Natural killer cell treated with Interleukin-12 subunit alpha and Interleukin-12 subunit beta and Interleukin-15 and Interleukin-18, amount 100 ng/mL, for 72 hours (primary cell): ENCODE measurements at regions not wholly inside any gene's neighbourhood (a gene's known extent, or its start where the extent isn't known, plus 50 kb on each side); places are given as distances from the start of the nearest gene placed in this dataset.
A peak's percentile ranks its signal among the peaks of the same experiment; 100 is the strongest.
"Not testable (repeated sequence)": the region's sequence is repeated elsewhere in the genome, so short reads cannot be mapped to it uniquely, and the experiment has no call there.

ENCODE experiments used
- ATAC-seq, 2 donors: fragments of 150-1000 bp; cut with Tn5 transposase in 1 of 2; sonication (Bioruptor Pico), chemical (Tn5 transposase) in 1 of 2; 2 replicates each; pipeline ENCODE4 v1.10.0; 2021
- DNase-seq: peaks from one replicate; pipeline ENCODE4 v3.0.0; 2022; ENCODE audit warnings: low spot score
- H3K27ac Mint-ChIP-seq, 2 donors: 1 replicate in 1 of 2; 2 replicates in 1 of 2; pipeline ENCODE4 v1.8.0; 2022; ENCODE audit warnings: mixed read lengths in 2 of 2, mild to moderate bottlenecking in 1 of 2, moderate library complexity in 1 of 2
- H3K27me3 Mint-ChIP-seq, 2 donors: 1 replicate in 1 of 2; 2 replicates in 1 of 2; pipeline ENCODE4 v1.8.0; 2022; ENCODE audit warnings: mixed read lengths in 2 of 2
- H3K36me3 Mint-ChIP-seq: one replicate; pipeline ENCODE4 v1.8.0; 2022; ENCODE audit warnings: mixed read lengths
- H3K4me1 Mint-ChIP-seq, 2 donors: 1 replicate in 1 of 2; 2 replicates in 1 of 2; pipeline ENCODE4 v1.8.0; 2022; ENCODE audit warnings: low read depth in 2 of 2, mixed read lengths in 2 of 2, mild to moderate bottlenecking in 1 of 2
- H3K4me3 Mint-ChIP-seq: one replicate; pipeline ENCODE4 v1.8.0; 2022; ENCODE audit warnings: mixed read lengths
- H3K9me3 Mint-ChIP-seq: 2 replicates; pipeline ENCODE4 v1.8.0; 2022; ENCODE audit warnings: mixed read lengths

DNA sequence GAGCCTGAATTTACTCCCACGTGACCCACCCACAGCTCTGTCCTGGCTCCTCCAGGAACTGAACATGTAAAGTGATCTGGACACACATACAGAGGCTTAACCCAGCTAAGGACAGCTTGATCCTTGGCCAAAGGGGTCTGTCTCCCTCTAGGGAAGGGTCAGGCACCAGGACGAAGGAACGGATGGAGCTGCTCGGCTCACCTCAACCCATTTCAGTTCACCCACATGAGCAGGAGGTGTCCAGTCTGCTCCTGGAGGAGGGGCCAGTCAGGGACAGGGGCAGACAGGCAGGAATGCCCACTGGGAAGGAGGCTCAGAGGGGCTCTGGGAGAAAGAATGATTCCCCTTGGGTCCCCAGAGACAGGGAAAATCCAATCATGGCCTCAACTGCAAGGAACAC lies 567.2 kb downstream of the PTPRU start:
- peak; percentile 25 for DNase-seq
- Mint-ChIP-seq H3K27me3 (peaks cover 12% of the 10 kb centered on the region in 2 donors), H3K27ac (no peak overlapping the region), H3K9me3 (no peaks in the 10 kb centered on the region), H3K4me1 (no peaks in the 10 kb centered on the region), H3K36me3 (no peaks in the 10 kb centered on the region), H3K4me3 (no peak overlapping the region)
- ATAC-seq, result no peak

DNA sequence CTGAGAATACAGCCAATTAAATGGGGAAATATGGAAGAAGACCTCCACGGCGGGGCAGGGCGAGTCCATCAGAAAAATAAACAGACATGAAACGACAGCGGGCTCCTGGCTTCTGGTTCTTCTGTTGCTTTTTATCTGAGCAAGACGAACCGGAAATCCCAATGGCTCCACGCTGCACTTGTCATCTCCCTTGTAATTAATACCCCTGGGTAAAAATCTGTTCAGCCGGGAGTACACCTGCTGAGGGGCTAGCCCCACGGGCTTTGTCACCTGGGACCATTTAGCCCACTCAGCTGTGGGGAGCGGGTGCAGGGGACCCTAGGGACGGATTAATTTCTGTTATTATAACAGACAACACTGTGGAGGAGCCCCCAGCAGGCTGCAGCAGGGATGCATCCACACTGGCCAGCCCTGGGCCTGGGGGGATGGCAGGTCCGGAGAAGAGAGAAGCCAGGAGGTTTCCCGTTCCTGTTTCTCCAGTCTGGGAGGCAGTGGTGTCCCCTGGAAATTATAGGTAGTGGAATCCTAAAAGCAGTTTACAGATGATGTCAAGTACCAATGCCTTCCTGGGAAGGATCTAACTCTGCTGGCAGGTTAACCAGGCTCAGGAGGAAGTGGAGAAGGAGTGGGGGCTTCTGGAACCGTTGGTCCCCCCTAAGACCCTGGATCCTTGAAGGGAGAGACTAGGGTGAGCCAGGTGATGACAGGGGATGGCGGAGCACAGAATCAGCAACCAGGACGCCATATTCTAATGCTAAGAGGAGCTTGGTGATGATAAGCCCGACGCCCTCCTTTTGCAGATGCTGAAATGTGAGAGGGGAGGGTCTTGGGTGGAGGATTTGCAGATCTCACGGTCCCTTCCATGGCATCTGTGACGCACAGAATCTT lies 566.1 kb downstream of the PTPRU start:
- no peaks in the 10 kb centered on the region for H3K9me3 Mint-ChIP-seq
- H3K27ac Mint-ChIP-seq, result peak overlapping the region in 1 of 2 donors; percentile 33
- H3K36me3 Mint-ChIP-seq, result no peaks in the 10 kb centered on the region
- H3K4me3 Mint-ChIP-seq, result no peak overlapping the region
- peak; percentile 44 for DNase-seq
- peaks cover 12% of the 10 kb centered on the region in 2 donors for H3K27me3 Mint-ChIP-seq
- ATAC-seq, result no peak
- H3K4me1 Mint-ChIP-seq, result no peaks in the 10 kb centered on the region

DNA sequence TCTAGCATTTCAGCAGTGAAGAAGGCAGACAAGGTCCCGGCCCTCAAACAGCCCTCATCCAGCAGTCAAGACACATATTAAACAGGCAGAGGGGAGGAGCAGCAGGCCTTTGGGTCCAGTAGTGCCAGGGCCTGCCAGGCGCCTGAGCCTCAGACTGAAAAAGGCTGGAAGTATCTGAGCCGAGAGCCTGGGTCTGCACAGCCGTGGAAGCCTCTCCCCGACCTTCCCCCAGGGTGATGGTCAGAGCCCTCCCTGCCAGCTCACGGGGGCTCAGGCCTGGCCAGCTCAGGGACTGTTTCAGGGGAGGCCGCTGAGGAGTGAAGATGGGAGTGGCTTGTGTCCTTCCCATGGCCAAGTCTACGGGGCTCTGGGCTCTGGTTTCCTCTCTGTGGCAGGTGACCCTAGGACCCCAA lies 565.2 kb downstream of the PTPRU start:
- H3K27ac Mint-ChIP-seq, result peak overlapping the region in 1 of 2 donors; percentile 33
- no peaks in the 10 kb centered on the region for H3K4me1 Mint-ChIP-seq
- peaks cover 12% of the 10 kb centered on the region in 2 donors for H3K27me3 Mint-ChIP-seq
- peak; percentile 16 for DNase-seq
- ATAC-seq, result no peak
- no peaks in the 10 kb centered on the region for H3K36me3 Mint-ChIP-seq
- no peaks in the 10 kb centered on the region for H3K9me3 Mint-ChIP-seq
- H3K4me3 Mint-ChIP-seq, result no peak overlapping the region

DNA sequence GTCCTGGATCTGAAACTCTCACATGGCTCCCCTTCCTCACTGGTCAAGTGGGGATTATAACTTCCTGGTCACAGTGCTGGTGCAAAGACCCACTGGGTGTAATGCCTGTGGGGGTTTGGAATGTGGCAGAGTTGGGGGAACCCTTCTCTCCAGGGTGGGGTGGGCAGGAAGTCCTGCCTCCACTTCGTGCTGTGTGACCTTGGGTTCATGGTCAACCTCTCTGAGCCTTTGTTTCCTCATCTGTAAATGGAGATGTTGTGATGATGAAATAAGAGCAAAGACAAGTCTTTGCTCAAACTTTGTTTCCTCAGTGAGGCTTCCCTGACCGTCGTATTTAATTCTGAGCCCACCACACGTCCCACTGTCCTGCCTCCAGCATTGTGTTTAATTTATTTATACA lies 564.7 kb downstream of the PTPRU start:
- Mint-ChIP-seq H3K27me3 (peaks cover 12% of the 10 kb centered on the region in 2 donors), H3K36me3 (no peaks in the 10 kb centered on the region), H3K27ac (peak overlapping the region in 1 of 2 donors; percentile 33), H3K4me3 (no peak overlapping the region), H3K9me3 (no peaks in the 10 kb centered on the region), H3K4me1 (no peaks in the 10 kb centered on the region)
- DNase-seq, result no peak
- ATAC-seq, result no peak

DNA sequence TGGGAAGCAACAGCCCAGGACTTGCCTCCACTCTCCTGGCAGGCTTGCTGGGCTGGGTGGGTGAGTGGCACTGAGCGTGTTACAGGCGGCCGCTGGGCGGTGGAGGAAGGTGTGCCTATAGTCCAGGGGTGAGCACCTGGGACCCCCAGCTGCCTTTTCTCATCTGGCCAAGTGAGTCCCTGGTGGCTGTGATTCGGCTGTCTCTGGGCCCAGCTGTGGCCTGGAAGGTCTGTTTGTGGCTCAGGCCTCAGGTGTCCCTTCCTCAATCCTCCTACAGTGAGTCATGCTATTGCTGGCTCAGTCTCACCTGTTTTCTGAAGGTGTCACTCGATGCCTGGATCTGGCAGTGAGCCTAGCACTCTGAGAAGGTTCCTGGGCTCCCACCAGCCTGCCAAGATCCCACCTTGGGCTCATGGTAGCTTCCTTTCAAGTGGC lies 564.2 kb downstream of the PTPRU start:
- Mint-ChIP-seq H3K27ac (no peak overlapping the region), H3K36me3 (no peaks in the 10 kb centered on the region), H3K4me3 (no peak overlapping the region), H3K27me3 (peaks cover 12% of the 10 kb centered on the region in 2 donors), H3K9me3 (no peaks in the 10 kb centered on the region), H3K4me1 (no peaks in the 10 kb centered on the region)
- ATAC-seq (peak; percentile 15 to 55), DNase-seq (no peak)

DNA sequence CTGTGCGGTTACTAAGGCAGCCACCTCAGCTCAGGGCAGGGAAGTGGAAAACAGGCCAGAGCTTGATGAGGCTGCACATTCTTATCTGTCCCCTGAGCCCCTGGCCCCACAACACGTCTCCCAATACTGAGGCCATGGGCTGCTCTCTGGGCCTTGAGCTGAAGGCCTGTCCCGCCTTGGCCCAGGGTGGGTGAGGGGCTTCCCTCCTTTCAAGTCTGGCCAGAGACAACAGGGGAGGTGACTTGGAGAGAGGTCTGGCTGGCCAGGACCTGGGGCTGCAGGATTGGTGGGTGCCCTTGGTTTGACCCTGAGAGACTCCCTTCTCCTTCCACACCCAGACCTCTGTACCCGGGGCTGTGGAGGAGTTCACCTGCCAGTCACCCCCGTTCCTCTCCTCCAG lies 563.8 kb downstream of the PTPRU start:
- Mint-ChIP-seq H3K4me3 (no peak overlapping the region), H3K27ac (no peak overlapping the region), H3K4me1 (no peaks in the 10 kb centered on the region), H3K9me3 (no peaks in the 10 kb centered on the region), H3K27me3 (peaks cover 12% of the 10 kb centered on the region in 2 donors), H3K36me3 (no peaks in the 10 kb centered on the region)
- ATAC-seq (peak; percentile 9 to 43), DNase-seq (no peak)

DNA sequence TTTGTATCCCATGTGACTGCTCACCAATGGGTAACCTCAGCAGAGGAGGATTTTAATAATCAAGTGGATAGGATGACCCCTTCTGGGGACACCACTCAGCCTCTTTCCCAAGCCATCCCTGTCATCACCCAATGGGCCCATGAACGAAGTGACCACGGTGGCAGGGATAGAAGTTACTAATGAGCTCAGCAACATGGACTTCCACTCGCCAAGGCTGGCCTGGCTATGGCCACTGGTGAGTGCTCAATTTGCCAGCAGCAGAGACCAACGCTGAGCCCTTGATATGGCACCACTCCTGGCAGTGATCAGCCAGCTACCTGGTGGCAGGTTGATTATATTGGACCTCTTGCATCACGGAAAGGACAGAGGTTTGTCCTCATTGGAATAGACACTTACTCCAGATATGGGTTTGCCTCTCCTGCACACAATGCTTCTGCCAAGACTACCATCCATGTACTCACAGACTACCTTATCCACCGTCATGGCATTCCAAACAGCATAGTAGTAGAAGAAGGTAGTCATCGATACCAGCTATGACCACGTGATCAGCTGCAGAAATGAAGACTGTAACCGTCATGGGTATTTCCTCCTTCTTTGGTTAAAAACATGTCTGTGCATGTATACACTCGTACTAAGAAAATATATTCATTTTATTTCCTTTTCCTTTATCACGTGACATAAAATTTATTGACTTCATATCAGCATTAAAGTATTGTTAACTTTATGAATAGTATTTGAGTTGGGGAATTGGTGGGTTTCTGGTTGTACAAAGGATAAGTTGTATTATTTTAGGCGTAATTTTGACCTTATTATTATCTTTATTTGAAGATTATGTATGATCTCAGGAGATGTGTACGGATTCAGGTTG lies 562.6 kb downstream of the PTPRU start:
- no peaks in the 10 kb centered on the region for H3K9me3 Mint-ChIP-seq
- ATAC-seq, result no peak
- no peaks in the 10 kb centered on the region for H3K36me3 Mint-ChIP-seq
- no peak overlapping the region for H3K27ac Mint-ChIP-seq
- no peaks in the 10 kb centered on the region for H3K4me1 Mint-ChIP-seq
- peaks cover 6 to 8% of the 10 kb centered on the region in 2 donors for H3K27me3 Mint-ChIP-seq
- DNase-seq, result peak; percentile 37
- no peak overlapping the region for H3K4me3 Mint-ChIP-seq

DNA sequence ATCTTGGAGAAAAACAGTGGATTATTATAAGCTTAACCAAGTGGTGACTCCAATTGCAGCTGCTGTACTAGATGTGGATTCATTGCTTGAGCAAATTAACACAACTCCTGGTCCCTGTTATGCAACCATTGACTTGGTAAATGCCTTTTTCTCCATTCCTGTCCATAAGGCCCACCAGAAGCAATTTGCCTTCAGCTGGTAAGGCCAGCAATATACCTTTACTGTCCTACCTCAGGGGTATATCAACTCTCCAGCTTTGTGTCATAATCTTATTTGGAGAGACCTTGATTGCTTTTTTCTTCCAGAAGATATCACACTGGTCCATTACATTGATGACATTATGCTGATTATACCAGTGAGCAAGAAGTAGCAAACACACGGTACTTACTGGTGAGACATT lies 560.8 kb downstream of the PTPRU start:
- H3K36me3 Mint-ChIP-seq, H3K4me1 Mint-ChIP-seq, ATAC-seq, H3K27ac Mint-ChIP-seq, H3K27me3 Mint-ChIP-seq, DNase-seq, H3K9me3 Mint-ChIP-seq, H3K4me3 Mint-ChIP-seq: not testable (repeated sequence)

DNA sequence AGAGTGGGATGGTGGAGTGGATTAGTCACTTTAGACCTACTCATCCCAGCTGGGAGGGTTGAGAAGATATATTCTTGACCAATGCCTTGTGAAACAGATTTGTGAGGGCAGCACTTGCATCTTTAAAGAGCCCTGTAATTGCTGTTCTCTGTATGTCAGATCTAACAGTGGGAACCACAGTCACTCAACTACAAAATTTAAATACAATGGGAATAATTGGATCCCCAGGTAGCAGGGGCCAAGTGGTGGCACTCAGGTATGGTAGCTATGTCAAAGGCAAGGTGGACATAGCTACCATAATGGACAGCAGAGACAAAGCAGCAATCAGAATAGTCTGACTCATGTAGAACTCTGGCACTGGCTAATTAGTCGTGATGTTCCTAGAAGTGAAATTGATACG lies 559.6 kb downstream of the PTPRU start:
- H3K27me3 Mint-ChIP-seq, H3K4me3 Mint-ChIP-seq, H3K27ac Mint-ChIP-seq, H3K36me3 Mint-ChIP-seq, H3K4me1 Mint-ChIP-seq, H3K9me3 Mint-ChIP-seq, DNase-seq, ATAC-seq: not testable (repeated sequence)

DNA sequence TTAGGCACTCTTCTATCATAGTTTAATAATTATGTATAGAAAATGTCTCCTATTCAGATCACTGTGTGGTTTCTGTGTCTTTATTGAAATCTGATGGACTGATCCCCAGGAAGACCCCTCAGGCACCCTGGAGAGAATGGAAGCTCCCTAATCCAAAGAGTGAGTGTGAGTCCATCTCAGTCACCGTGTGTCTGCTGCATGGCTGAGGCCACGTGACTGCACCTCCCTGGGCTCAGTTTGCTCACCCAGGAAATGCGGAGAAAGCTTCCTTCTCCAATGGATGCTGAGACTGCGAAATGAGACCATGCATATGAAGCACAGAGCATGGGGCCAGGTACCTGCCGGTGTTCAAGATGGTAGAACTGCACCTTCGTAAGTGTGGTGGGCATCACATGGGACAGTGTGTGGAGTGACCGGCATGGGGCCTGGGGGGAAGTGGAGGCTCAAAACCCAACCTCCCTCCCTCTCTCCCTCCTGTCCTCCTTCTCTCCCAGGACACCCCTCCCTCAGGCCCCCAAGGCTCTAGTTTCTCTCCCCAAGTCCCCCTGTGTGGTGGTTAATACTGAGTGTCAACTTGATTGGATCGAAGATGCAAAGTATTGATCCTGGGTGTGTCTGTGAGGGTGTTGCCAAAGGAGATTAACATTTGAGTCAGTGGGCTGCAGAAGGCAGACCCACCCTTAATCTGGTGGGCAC lies 557.5 kb downstream of the PTPRU start:
- peaks cover 7% of the 10 kb centered on the region in 2 donors for H3K4me1 Mint-ChIP-seq
- peak overlapping the region; percentile 12 to 80 for H3K27ac Mint-ChIP-seq
- DNase-seq, result no peak
- no peak overlapping the region for H3K4me3 Mint-ChIP-seq
- no peak for ATAC-seq
- no peaks in the 10 kb centered on the region for H3K36me3 Mint-ChIP-seq
- peaks cover 7 to 12% of the 10 kb centered on the region in 2 donors for H3K27me3 Mint-ChIP-seq
- no peaks in the 10 kb centered on the region for H3K9me3 Mint-ChIP-seq

DNA sequence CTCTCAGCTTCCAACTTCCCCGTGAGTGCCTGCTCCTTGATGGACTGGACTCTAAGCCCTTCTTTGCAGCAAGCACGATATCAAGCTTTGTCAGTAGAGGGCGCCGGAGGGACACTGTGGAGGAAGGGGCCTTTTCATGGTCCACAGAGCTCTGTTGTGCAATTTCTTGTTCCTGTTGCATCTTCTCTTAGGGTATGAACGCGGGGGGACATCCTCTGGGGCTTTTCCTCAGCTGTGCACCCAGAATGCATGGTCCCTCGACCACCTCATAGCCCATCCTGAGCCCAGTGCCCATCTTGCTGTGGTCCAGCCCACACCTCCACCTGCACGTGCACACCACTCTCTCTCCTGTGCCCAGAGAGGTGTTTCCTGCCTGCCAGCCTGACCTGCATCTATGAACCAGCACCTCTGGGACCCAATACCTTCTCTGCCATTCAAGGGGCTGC lies 556.8 kb downstream of the PTPRU start:
- ATAC-seq (peak; percentile 81 to 89), DNase-seq (peak; percentile 88)
- peaks cover 7 to 8% of the 10 kb centered on the region in 2 donors for H3K4me1 Mint-ChIP-seq
- H3K36me3 Mint-ChIP-seq, result no peaks in the 10 kb centered on the region
- H3K9me3 Mint-ChIP-seq, result no peaks in the 10 kb centered on the region
- no peak overlapping the region for H3K4me3 Mint-ChIP-seq
- H3K27me3 Mint-ChIP-seq, result peaks cover 8 to 12% of the 10 kb centered on the region in 2 donors
- peak overlapping the region; percentile 12 to 80 for H3K27ac Mint-ChIP-seq

DNA sequence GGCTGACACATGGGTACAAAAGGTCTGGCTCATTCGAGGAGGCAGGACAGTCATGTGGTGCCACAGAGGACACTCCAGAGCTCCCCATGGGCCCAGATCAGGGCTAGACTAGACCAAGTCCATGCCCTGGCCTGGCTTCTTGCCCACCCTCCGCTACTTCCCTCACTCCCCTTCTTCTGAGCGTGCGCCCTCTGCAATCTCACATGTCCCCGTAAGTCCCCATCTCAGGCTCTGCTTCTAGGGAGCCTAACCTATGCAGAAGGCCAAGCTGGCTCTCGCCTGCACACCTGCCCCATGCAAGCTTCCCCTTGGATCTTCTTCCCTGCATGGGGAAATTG lies 553.6 kb downstream of the PTPRU start:
- no peaks in the 10 kb centered on the region for H3K9me3 Mint-ChIP-seq
- DNase-seq (no peak), ATAC-seq (peak in 1 of 2 donors; percentile 18)
- peaks cover 7 to 12% of the 10 kb centered on the region in 2 donors for H3K4me1 Mint-ChIP-seq
- H3K36me3 Mint-ChIP-seq, result no peaks in the 10 kb centered on the region
- peaks cover 12 to 17% of the 10 kb centered on the region in 2 donors for H3K27me3 Mint-ChIP-seq
- no peak overlapping the region for H3K4me3 Mint-ChIP-seq
- peak overlapping the region in 1 of 2 donors; percentile 62 for H3K27ac Mint-ChIP-seq

DNA sequence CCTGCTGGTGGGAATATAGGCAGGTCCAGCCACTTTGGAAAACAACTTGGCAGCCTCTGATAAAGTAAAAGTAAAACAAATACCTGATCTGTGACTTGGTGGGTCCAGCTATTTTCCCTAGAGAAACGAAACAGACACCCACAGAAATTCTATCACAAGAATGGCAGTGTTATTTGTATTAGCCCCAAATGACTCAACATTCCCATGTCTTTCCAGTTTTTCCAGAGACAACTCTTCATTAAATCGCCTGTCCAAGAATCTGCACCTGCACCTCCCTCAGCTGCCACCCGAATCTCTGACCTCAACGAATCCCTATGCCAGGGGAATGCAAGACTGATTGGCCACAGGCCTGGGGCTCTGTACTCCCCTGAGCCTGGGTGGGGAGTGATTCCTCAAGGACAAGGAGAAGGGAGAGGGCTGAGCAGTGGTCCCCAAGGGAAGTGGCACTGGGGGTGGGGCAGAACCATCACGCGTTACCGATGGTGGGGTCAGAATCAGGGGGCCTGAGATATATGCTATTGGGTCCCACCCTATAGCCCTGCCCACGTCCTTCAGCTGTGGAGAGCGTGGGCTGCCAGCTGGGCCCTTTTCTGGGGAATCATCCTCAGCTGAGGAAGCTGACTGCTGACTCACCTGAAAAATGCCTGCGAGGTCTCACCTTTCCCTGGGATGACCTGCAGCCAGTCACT lies 553.0 kb downstream of the PTPRU start:
- no peaks in the 10 kb centered on the region for H3K36me3 Mint-ChIP-seq
- H3K27me3 Mint-ChIP-seq, result peaks cover 12 to 18% of the 10 kb centered on the region in 2 donors
- DNase-seq (no peak), ATAC-seq (no peak)
- peak overlapping the region in 1 of 2 donors; percentile 62 for H3K27ac Mint-ChIP-seq
- H3K9me3 Mint-ChIP-seq, result no peaks in the 10 kb centered on the region
- no peak overlapping the region for H3K4me3 Mint-ChIP-seq
- H3K4me1 Mint-ChIP-seq, result peaks cover 7 to 12% of the 10 kb centered on the region in 2 donors
